Fibroblast of the conjunctiva (primary cell): ENCODE measurements at regions not wholly inside any gene's neighbourhood (a gene's known extent, or its start where the extent isn't known, plus 50 kb on each side); places are given as distances from the start of the nearest gene placed in this dataset.

Source experiments
- DNase-seq: peaks from one replicate; pipeline ENCODE4 v3.0.0-alpha.2; 2010; ENCODE audit warnings: low read depth

DNA sequence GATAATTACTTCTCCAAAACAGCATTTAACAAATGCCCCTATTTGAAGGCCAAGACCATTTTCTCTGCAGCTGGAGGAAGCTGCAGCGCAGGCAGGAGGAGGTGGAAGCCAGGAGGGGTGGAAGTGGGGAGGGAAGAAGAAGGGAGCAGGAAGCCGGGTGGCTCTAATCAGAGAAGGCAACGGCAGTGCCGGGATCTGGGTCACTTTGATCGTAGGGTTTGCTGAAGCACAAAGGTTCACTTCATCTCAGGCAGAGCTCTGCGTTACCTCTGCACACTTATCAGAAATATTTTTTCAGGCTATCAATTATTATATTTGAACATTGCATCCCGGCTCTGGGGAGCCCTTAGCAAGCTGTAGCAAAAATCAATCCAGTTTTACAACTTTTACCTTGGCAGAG, 315.8 kb upstream of the POU3F3 start:
- DNase-seq = no peak

DNA sequence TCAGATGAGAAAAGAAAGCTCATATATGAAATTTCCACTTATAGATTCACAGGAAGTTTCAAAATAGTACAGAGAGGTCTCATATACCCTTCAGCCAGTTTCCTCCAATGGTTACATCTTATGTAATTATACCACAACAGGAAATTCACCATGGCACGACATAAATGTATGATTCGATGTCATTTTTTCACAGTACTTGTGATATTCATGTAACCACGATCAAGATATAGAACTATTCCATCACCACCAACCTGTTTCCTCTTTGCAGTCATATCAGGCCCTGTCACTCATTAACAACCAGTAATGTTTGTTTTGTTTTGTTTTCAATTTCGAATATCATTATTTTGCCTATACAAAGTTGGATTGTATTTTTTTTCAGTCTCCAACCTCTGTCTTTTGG, 314.3 kb upstream of the POU3F3 start:
- no peak for DNase-seq

DNA sequence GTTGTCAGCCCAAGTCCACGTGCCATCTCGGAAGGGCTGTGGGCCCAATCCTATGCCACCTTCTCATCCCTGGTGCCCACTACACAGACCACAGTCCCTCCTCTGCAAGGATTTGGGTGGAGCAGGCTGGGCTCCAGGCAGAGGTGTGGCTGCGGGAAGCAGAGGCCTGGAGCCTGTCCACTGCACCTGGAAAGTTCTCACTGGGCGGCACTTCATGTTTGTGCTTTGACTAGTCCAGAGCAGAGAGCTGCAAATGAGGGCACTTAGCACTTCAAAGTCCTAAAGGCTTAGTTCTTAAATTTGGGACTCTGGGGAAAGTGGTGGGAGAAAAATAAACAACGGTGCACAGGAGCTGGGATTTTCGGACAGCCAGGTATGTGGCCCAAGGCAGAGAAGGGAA, 308.9 kb upstream of the POU3F3 start:
- DNase-seq = no peak

DNA sequence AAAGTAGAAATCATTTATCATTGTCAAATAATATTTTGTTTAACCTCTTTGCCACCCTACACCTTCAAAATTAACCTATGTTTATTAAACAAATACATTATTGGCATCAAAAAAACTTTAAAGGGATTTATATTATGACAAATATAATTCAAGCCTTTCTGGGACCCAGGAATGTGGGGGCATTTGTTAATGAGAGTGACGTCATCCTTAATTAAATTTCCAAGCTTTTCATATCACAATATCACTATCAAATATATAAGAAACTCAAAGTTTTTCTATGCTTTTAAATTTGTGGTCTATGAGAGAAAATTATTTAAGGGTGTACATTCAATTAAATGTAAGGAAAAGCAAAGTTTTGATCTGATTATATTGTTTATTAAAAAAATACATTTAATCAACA, 307.4 kb upstream of the POU3F3 start:
- DNase-seq = no peak

DNA sequence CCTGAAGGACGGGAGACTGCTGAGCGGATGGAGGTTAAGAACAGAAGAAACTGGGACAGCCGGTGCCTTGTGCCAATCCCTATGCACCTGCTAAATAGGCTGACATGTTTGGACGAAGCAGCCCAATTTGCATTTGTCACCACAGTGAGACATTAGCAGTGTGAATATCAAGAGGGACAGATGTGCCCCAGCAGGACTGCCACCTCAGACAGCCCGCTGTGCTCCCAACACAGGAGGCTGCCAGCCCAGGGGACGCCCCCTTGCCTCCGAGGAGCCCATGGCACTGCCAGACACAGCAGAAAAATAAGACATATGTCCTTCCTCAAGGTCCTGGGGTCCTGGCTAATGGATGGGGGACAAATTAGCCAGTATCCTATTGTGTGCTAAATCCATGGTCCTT, 306.7 kb upstream of the POU3F3 start:
- no peak for DNase-seq

- DNase-seq = no peak
Observed at GRCh38 chr2:104561251-104561650, 292.7 kb upstream of the POU3F3 start.

DNA sequence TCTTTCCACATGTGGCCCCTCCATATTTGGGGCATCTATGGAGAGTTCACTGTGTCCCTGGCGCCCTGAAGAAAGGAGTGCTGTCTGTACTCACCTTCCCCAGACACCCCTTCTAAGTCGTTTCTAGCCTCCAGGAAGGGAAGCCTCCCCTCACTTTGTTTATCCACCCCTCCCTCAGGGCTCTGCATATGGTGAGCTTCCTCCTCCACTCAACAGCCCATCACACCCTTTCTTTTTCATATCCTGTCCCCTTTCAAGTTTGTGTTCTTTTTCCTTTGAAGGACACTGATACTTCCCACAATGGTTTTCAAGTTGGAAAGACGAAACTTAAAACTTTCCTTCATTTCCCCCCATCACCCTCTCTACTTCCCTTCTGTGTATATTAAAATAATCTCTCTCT, 291.4 kb upstream of the POU3F3 start:
- DNase-seq = no peak

DNA sequence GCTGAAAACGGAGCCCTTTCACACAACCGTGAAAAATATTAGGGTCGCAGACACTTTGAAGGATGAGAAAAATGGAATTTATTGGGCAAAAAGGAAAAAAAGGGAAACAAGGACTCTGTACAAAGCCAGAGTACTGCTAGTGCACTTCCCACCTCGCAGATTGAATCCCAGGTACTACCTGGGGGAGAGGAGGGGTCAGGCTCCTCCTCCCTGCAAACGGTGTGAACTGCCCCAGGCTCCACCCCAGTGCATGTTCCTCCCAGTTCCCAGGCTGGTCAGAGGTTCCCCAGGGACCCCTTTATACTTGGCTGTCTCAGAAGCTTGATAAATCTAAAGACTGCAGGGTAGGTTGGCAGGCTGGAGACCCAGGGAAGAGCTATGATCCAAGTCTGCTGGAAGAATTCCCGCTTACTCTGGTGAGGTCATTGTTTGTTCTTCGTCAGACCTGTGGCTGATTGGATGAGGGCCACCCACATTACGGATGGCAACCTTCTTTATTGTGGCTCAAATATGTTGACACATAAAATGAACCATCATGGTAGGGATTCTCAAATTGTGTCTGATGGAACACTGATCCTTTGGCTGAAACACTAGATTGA, 290.4 kb upstream of the POU3F3 start:
- DNase-seq = no peak

DNA sequence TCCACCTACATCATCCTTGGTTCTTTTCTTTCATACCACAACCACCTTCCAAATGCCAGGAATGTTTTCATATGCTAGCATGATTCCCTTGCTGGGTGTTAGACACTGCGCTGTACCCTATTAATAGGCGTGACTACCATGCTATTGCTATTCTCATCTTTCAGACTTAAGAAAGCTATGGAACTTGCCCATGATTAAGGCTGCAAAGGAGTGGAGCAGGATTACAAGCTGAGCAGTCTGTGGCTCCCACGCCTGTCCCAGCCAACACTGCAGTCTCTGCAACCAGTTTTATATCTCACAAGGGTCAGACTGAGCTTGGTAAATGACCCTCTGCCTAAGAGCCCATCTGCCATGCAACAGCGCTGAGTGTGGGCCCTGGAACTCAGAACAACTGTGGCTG, 285.7 kb upstream of the POU3F3 start:
- DNase-seq = no peak

GRCh38 chr2:104570259-104570658, 283.7 kb upstream of the POU3F3 start:
- no peak for DNase-seq

GRCh38 chr2:104572834-104573233, 281.1 kb upstream of the POU3F3 start:
- DNase-seq = no peak

DNA sequence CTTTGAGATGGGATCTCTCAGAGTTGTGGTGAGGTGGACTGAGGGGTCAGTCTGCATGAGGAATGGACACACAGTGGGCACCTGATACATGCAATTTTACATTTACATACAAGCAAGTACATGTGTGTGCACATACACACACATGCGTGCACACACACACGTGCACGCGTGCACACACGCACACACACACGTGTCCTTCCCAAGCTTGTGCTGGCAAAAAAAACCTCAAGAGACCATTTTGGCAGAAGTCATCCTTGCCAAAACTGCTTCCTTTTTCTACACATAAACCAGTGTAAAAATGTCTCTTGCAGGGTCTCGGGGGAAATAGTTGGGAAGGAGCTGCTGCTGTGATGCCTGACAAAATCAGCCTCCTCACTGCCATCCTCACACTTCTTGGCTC, 279.5 kb upstream of the POU3F3 start:
- DNase-seq = no peak

DNA sequence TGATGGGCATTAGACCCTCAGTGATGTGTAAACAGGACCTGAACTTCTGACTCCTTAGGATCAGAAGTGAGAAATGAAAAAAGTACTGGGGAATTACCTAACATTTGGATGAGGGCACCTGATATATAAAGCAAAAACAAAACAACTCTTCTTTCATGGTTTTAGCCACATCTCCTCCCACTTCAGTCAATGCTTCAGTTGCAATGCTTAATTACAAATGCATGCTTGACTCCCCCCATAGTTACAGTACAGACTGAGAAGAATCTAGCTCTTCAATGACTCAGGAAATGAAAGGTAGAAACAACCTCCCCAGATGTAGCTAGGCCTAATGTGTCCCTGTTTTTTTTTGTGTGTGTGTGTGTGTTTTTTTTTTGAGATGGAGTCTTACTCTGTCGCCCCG, 276.8 kb upstream of the POU3F3 start:
- no peak for DNase-seq

DNA sequence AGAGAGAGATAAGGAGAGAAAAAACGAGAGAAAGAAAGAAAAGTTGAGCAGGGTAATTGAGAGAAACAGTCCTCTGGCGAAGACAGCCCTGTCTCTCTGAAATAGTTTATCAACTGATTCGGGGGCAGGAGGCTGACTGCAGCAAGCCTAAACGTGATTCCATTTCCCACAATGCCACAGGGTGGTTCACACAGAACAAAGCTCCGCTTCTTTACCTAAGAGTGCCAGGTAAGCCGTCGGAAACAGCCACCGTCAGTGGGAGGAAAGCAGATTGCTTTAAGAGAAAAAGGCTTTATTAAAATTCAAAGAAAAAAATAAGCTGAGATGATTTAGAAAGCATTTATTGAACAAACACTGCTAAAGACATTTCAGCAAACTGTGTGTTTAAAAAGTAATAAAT, 271.4 kb upstream of the POU3F3 start:
- no peak for DNase-seq

- no peak for DNase-seq
Observed at GRCh38 chr2:104583811-104584210, 270.1 kb upstream of the POU3F3 start.

GRCh38 chr2:104584393-104584792, 269.5 kb upstream of the POU3F3 start:
- no peak for DNase-seq

- no peak for DNase-seq
Observed at GRCh38 chr2:104595576-104595975, 258.3 kb upstream of the POU3F3 start.

- DNase-seq = no peak
Observed at GRCh38 chr2:104597942-104598341, 256.0 kb upstream of the POU3F3 start.

DNA sequence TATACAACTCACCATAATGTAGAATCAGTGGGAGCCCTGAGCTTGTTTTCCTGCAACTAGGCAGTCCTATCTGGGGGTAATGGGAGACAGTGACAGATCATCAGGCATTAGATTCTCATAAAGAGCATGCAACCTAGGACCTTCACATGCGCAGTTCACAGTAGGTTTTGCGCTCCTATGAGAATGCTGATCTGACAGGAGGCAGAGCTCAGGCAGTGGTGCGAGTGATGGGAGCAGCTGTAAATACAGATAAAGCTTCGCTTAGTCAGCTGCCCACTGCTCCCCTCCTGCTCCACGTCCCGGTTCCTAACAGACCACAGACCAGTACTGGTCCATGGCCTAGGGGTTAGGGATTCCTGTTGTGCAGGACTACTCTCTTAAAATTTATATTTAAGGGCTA, 255.3 kb upstream of the POU3F3 start:
- DNase-seq = no peak

DNA sequence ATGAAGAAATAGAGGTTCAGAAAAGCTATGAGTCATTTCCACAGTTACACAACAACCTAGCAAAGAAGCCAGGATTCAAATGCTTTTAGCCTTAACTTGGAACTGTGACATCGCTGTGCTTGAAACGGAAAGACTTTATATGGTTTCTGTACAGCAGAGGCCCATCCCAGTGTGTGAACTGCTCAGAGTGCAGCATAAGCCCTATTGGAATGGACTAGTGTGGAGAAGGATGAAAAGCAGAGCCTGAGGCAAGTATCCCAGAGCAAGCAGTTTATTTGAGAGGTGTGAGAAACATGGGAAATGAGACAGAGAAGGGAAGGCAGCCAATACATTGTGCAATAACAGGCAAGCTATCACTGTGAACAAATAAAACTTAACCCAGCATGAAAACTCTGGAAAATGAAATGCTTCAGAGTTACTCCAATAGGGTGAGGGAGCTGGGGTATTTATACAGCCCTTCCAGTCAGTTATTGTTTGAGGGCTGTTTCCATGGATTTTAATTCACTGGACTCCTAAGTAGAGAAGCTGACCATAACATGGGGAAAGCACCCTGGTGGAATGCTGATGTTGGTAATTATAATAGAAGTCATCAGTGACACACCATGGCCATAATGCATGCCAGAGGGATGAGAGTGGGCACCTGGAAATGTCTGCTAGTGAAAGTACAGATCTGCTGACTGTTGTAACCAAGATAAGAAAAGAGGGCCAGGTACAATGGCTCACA, 254.0 kb upstream of the POU3F3 start:
- peak; percentile 82 for DNase-seq

GRCh38 chr2:104606056-104606455, 247.9 kb upstream of the POU3F3 start:
- DNase-seq = no peak

DNA sequence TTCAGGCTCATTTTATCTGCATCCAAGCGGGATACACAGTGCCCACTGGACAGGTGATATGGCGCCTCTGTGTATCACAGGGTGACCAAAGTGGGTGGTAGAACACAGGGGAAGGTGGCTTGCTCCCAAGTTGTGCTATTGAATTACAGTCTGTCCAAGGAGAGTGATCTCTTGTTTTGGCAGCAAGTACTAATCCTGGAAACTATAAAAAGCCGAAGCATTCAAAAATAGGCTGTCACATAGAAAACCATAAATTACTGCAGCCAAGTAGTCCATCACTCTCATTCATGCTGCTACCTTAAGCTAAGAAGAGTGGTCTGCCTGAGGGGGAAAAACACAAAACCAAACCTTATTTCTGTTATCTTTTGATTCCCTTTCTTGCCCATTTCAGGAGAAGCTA, 237.1 kb upstream of the POU3F3 start:
- DNase-seq = no peak

- no peak for DNase-seq
Observed at GRCh38 chr2:104620801-104621200, 233.1 kb upstream of the POU3F3 start.

DNA sequence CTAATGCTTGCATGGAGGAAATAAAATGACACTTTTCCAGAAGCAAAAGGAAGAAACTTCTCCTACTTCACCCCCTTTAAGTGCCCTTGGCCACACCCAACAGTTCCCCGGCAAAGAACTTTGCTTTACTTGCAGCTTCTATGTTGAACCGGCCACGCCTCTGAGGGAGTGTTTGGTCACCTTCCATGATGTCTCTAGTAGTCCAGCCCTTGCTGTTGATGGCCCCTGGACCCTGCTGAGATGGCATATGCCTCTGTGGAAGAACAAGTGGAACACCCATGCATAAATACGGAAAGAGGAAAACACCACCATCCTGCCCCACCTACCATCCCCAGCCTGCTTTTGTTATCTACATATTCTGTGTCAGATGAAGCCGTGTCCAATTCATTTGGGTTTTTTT, 218.3 kb upstream of the POU3F3 start:
- no peak for DNase-seq
